Erythroblast (primary cell): ENCODE measurements at regions not wholly inside any gene's neighbourhood (a gene's known extent, or its start where the extent isn't known, plus 50 kb on each side); places are given as distances from the start of the nearest gene placed in this dataset.

ENCODE experiments used
- GATA1 ChIP-seq: IDR thresholded peaks from 2 replicates; pipeline ENCODE4 v1.6.1; 2011; ENCODE audit warnings: low read depth, mild to moderate bottlenecking, control low read depth, low read length, moderate library complexity
- POLR2A ChIP-seq: IDR thresholded peaks from 2 replicates; pipeline ENCODE4 v1.6.1; 2011; ENCODE audit warnings: mild to moderate bottlenecking, low read length

- TF ChIP-seq POLR2A (no peak), GATA1 (no peak)
These were observed 131.5 kb upstream of the ZNF722 start for GRCh38 chr7:63867127-63867526.
